ENCODE measurements at regions not wholly inside any gene's neighbourhood (a gene's known extent, or its start where the extent isn't known, plus 50 kb on each side); places are given as distances from the start of the nearest gene placed in this dataset.

- TF ChIP-seq CTCF (IDR thresholded peaks at IDR 0.05; ENCODE audit: low read depth, low read length), result no peak
- H3K4me3 ChIP-seq (ENCODE audit: low read depth, low read length), result no peak overlapping the region
These were observed 72.0 kb downstream of the RGS12 start for GRCh38 chr4:3364634-3365314.

- no peak for TF ChIP-seq CTCF (IDR thresholded peaks at IDR 0.05; ENCODE audit: low read depth, low read length)
- no peak overlapping the region for H3K4me3 ChIP-seq (ENCODE audit: low read depth, low read length)
These were observed 72.5 kb downstream of the RGS12 start for GRCh38 chr4:3365326-3365725.

GRCh38 chr4:3365871-3366842 is 73.3 kb downstream of the RGS12 start:
- TF ChIP-seq CTCF (IDR thresholded peaks at IDR 0.05; ENCODE audit: low read depth, low read length), result no peak
- no peak overlapping the region for H3K4me3 ChIP-seq (ENCODE audit: low read depth, low read length)

GRCh38 chr4:3366893-3367775 is 74.3 kb downstream of the RGS12 start:
- no peak for TF ChIP-seq CTCF (IDR thresholded peaks at IDR 0.05; ENCODE audit: low read depth, low read length)
- no peak overlapping the region for H3K4me3 ChIP-seq (ENCODE audit: low read depth, low read length)

GRCh38 chr4:3367866-3368265 is 73.9 kb upstream of the HGFAC start:
- H3K4me3 ChIP-seq (ENCODE audit: low read depth, low read length), result no peak overlapping the region
- TF ChIP-seq CTCF (IDR thresholded peaks at IDR 0.05; ENCODE audit: low read depth, low read length), result no peak

GRCh38 chr4:3368334-3368733 is 73.4 kb upstream of the HGFAC start:
- TF ChIP-seq CTCF (IDR thresholded peaks at IDR 0.05; ENCODE audit: low read depth, low read length), result no peak
- H3K4me3 ChIP-seq (ENCODE audit: low read depth, low read length), result no peak overlapping the region
